SK-N-SH treated with all-trans-retinoic acid at 6 μM for 48 hours (cell line): ENCODE measurements at regions not wholly inside any gene's neighbourhood (a gene's known extent, or its start where the extent isn't known, plus 50 kb on each side); places are given as distances from the start of the nearest gene placed in this dataset.
"Not testable (repeated sequence)": the region's sequence is repeated elsewhere in the genome, so short reads cannot be mapped to it uniquely, and the experiment has no call there.

Experiments used
- ATAC-seq: fragments of 200-7000 bp; cut with Tn5 transposase; 3 replicates; pipeline ENCODE4 v1.9.1; 2020; ENCODE audit warnings: mild to moderate bottlenecking, moderate library complexity
- ARNTL ChIP-seq: fragments of 450-650 bp; formaldehyde crosslinking; IDR thresholded peaks from 2 replicates; pipeline ENCODE4 v1.5.0; 2020; ENCODE audit warnings: low read depth, mild to moderate bottlenecking, moderate library complexity, borderline replicate concordance
- CSDC2 ChIP-seq: fragments of 250-450 bp; sonication (Bioruptor Pico); IDR thresholded peaks from 2 replicates; pipeline ENCODE4 v1.5.0; 2020; ENCODE audit warnings: mild to moderate bottlenecking, moderate library complexity
- ESRRG ChIP-seq: fragments of 250-450 bp; sonication (Bioruptor Pico); IDR thresholded peaks from 2 replicates; pipeline ENCODE4 v1.6.1; 2021; ENCODE audit warnings: mild to moderate bottlenecking
- OSR1 ChIP-seq: fragments of 250-450 bp; sonication (Bioruptor Pico); IDR thresholded peaks from 2 replicates; pipeline ENCODE4 v1.8.0; 2022; ENCODE audit warnings: moderate library complexity, mild to moderate bottlenecking, inconsistent platforms
- PPARA ChIP-seq: fragments of 250-450 bp; sonication (Bioruptor Pico); IDR thresholded peaks from 2 replicates; pipeline ENCODE4 v1.5.0; 2020; ENCODE audit warnings: mild to moderate bottlenecking, borderline replicate concordance
- RARB ChIP-seq: fragments of 250-450 bp; sonication (Bioruptor Pico); IDR thresholded peaks from 2 replicates; pipeline ENCODE4 v1.8.0; 2021; ENCODE audit warnings: mild to moderate bottlenecking, moderate library complexity
- SNAI2 ChIP-seq: fragments of 250-450 bp; sonication (Bioruptor Pico); IDR thresholded peaks from 2 replicates; pipeline ENCODE4 v1.5.0; 2020; ENCODE audit warnings: mild to moderate bottlenecking, moderate library complexity
- TOX ChIP-seq: fragments of 250-450 bp; sonication (Bioruptor Pico); IDR thresholded peaks from 2 replicates; pipeline ENCODE4 v1.8.0; 2021; ENCODE audit warnings: mild to moderate bottlenecking, moderate library complexity, borderline replicate concordance
- ZC3H10 ChIP-seq: fragments of 250-450 bp; sonication (Bioruptor Pico); IDR thresholded peaks from 2 replicates; pipeline ENCODE4 v1.5.1; 2021; ENCODE audit warnings: mild to moderate bottlenecking, moderate library complexity
- ZFP3 ChIP-seq: fragments of 250-450 bp; sonication (Bioruptor Pico); IDR thresholded peaks from 2 replicates; pipeline ENCODE4 v1.5.0; 2020; ENCODE audit warnings: mild to moderate bottlenecking, moderate library complexity
- ZFP30 ChIP-seq: fragments of 450-650 bp; formaldehyde crosslinking; IDR thresholded peaks from 2 replicates; pipeline ENCODE4 v1.5.0; 2022; ENCODE audit warnings: mild to moderate bottlenecking, moderate library complexity
- ZNF565 ChIP-seq: fragments of 450-650 bp; formaldehyde crosslinking; conservative IDR thresholded peaks from 2 replicates; pipeline ENCODE4 v1.5.0; 2020; ENCODE audit warnings: low read depth, mild to moderate bottlenecking, moderate library complexity
- ZNF70 ChIP-seq: fragments of 450-650 bp; formaldehyde crosslinking; IDR thresholded peaks from 2 replicates; pipeline ENCODE4 v1.5.0; 2020; ENCODE audit warnings: mild to moderate bottlenecking, moderate library complexity
- ZNF8 ChIP-seq: fragments of 450-650 bp; formaldehyde crosslinking; IDR thresholded peaks from 2 replicates; pipeline ENCODE4 v1.5.0; 2020; ENCODE audit warnings: mild to moderate bottlenecking, moderate library complexity
- TF ChIP-seq, protein P1 (sequence below): fragments of 250-450 bp; sonication (Bioruptor Pico); IDR thresholded peaks from 2 replicates; pipeline ENCODE4 v1.5.0; 2020; ENCODE audit warnings: mild to moderate bottlenecking, moderate library complexity
- TF ChIP-seq, protein P2 (sequence below): fragments of 250-450 bp; sonication (Bioruptor Pico); IDR thresholded peaks from 2 replicates; pipeline ENCODE4 v1.5.1; 2020; ENCODE audit warnings: low read depth, mild to moderate bottlenecking, moderate library complexity
- TF ChIP-seq, protein P3 (sequence below): fragments of 250-450 bp; sonication (Bioruptor Pico); IDR thresholded peaks from 2 replicates; pipeline ENCODE4 v1.5.1; 2021; ENCODE audit warnings: mild to moderate bottlenecking, moderate library complexity
- TF ChIP-seq, protein P4 (sequence below): fragments of 250-450 bp; sonication (Bioruptor Pico); IDR thresholded peaks from 2 replicates; pipeline ENCODE4 v1.8.0; 2020; ENCODE audit warnings: mild to moderate bottlenecking, moderate library complexity, borderline replicate concordance

DNA sequence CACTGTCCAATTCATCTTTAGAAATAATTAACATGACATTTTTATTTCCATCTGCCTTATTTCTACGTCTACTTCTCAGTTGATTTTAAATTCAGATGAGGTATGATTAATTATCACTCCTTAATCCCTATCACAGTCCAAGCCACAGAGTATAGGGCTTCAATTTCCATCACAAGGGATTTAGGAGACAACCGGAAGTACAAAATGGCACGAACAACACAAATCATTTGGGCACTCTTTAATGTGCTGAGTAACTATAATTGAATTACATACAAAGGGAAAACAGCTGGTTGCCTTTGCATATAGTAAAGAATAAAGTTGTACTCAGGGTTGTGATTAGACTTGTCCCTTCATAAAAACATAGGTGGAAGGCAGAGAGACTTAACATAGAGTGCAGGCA is 290.4 kb upstream of the MAGEB16 start (continued):
- TF ChIP-seq, protein P1, sequence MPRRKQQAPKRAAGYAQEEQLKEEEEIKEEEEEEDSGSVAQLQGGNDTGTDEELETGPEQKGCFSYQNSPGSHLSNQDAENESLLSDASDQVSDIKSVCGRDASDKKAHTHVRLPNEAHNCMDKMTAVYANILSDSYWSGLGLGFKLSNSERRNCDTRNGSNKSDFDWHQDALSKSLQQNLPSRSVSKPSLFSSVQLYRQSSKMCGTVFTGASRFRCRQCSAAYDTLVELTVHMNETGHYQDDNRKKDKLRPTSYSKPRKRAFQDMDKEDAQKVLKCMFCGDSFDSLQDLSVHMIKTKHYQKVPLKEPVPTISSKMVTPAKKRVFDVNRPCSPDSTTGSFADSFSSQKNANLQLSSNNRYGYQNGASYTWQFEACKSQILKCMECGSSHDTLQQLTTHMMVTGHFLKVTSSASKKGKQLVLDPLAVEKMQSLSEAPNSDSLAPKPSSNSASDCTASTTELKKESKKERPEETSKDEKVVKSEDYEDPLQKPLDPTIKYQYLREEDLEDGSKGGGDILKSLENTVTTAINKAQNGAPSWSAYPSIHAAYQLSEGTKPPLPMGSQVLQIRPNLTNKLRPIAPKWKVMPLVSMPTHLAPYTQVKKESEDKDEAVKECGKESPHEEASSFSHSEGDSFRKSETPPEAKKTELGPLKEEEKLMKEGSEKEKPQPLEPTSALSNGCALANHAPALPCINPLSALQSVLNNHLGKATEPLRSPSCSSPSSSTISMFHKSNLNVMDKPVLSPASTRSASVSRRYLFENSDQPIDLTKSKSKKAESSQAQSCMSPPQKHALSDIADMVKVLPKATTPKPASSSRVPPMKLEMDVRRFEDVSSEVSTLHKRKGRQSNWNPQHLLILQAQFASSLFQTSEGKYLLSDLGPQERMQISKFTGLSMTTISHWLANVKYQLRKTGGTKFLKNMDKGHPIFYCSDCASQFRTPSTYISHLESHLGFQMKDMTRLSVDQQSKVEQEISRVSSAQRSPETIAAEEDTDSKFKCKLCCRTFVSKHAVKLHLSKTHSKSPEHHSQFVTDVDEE (CRISPR knock-in tag) = no peak
- TF ChIP-seq TOX (CRISPR knock-in tag) = no peak
- no peak for TF ChIP-seq ZC3H10 (CRISPR knock-in tag)
- no peak for TF ChIP-seq ZNF565 (CRISPR knock-in tag)
- no peak for TF ChIP-seq ARNTL
- no peak for TF ChIP-seq ESRRG (CRISPR knock-in tag)

DNA sequence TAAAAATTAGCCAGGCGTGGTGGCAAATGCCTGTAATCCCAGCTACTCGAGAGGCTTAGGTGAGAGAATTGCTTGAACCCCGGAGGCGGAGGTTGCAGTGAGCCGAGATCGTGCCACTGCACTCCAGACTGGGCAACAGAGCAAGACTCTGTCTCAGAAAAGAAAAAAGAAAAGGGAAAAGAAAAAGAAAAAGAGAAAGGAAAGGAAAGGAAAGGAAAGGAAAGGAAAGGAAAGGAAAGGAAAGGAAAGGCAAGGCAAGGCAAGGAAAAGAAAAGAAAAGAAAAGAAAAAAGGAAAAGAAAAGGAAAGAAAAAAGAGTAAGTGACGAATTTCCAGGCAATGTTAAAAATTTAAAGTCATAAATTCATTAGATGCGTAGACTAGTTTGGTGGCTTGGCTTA is 250.1 kb upstream of the MAGEB16 start:
- ATAC-seq = not testable (repeated sequence)

DNA sequence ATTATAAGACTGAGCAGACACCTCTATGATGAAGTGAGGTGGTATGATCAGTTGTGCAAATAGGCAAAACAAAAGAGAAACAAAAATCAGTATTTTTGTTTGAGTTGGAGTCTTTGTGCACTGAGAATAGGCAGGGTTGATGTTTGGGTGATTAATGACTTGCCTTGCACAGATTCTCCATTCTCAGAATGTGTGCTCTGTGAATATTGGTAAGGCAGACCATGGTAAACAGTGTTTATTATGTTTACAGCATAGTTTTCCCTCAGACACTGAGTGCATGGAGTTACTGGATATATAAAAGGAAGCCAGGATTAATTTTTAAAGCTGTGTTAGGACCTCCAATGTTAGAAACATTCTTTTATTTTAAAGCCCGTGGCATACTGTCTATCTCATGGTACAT is 240.2 kb upstream of the MAGEB16 start:
- TF ChIP-seq ZNF8 (CRISPR knock-in tag) (no peak), ZFP30 (CRISPR knock-in tag) (no peak), ZC3H10 (CRISPR knock-in tag) (no peak), PPARA (CRISPR knock-in tag) (no peak), ESRRG (CRISPR knock-in tag) (no peak), ZNF565 (CRISPR knock-in tag) (no peak), CSDC2 (CRISPR knock-in tag) (no peak), ZNF70 (CRISPR knock-in tag) (no peak), ZFP3 (CRISPR knock-in tag) (no peak), TOX (CRISPR knock-in tag) (no peak), SNAI2 (CRISPR knock-in tag) (no peak), OSR1 (CRISPR knock-in tag) (no peak)
- TF ChIP-seq, protein P2, sequence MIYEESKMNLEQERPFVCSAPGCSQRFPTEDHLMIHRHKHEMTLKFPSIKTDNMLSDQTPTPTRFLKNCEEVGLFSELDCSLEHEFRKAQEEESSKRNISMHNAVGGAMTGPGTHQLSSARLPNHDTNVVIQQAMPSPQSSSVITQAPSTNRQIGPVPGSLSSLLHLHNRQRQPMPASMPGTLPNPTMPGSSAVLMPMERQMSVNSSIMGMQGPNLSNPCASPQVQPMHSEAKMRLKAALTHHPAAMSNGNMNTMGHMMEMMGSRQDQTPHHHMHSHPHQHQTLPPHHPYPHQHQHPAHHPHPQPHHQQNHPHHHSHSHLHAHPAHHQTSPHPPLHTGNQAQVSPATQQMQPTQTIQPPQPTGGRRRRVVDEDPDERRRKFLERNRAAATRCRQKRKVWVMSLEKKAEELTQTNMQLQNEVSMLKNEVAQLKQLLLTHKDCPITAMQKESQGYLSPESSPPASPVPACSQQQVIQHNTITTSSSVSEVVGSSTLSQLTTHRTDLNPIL (CRISPR knock-in tag) = no peak
- TF ChIP-seq, protein P3, sequence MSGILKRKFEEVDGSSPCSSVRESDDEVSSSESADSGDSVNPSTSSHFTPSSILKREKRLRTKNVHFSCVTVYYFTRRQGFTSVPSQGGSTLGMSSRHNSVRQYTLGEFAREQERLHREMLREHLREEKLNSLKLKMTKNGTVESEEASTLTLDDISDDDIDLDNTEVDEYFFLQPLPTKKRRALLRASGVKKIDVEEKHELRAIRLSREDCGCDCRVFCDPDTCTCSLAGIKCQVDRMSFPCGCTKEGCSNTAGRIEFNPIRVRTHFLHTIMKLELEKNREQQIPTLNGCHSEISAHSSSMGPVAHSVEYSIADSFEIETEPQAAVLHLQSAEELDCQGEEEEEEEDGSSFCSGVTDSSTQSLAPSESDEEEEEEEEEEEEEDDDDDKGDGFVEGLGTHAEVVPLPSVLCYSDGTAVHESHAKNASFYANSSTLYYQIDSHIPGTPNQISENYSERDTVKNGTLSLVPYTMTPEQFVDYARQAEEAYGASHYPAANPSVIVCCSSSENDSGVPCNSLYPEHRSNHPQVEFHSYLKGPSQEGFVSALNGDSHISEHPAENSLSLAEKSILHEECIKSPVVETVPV (CRISPR knock-in tag) = no peak
- no peak for ATAC-seq

DNA sequence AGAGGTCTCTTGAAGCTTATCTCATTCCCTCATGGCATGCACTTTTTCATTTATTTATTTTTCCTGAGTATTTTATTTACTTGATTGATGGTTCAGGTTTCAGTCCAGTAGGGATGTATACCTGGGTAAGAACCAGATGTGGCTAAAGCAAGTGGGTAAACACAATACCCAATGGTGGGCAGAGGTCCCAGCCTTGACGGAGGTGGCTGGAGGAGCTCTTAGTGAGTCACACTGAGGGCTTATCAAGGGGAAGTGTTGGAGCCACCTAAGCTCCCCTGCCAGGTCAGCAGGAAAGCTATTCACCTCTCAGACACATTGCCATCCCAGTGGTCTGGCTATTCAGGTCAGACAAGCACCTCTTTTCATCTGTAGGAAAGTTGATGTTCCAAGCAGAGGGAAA is 236.2 kb upstream of the MAGEB16 start:
- TF ChIP-seq, protein P3 (CRISPR knock-in tag) = no peak
- TF ChIP-seq TOX (CRISPR knock-in tag) (no peak), SNAI2 (CRISPR knock-in tag) (no peak), ZNF8 (CRISPR knock-in tag) (no peak), RARB (CRISPR knock-in tag) (no peak), ZFP30 (CRISPR knock-in tag) (no peak), OSR1 (CRISPR knock-in tag) (no peak), PPARA (CRISPR knock-in tag) (no peak)
- TF ChIP-seq, protein P4, sequence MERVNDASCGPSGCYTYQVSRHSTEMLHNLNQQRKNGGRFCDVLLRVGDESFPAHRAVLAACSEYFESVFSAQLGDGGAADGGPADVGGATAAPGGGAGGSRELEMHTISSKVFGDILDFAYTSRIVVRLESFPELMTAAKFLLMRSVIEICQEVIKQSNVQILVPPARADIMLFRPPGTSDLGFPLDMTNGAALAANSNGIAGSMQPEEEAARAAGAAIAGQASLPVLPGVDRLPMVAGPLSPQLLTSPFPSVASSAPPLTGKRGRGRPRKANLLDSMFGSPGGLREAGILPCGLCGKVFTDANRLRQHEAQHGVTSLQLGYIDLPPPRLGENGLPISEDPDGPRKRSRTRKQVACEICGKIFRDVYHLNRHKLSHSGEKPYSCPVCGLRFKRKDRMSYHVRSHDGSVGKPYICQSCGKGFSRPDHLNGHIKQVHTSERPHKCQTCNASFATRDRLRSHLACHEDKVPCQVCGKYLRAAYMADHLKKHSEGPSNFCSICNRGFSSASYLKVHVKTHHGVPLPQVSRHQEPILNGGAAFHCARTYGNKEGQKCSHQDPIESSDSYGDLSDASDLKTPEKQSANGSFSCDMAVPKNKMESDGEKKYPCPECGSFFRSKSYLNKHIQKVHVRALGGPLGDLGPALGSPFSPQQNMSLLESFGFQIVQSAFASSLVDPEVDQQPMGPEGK = no peak
- TF ChIP-seq, protein P1 (CRISPR knock-in tag) = no peak
- TF ChIP-seq, protein P2 (CRISPR knock-in tag) = no peak
- no peak for ATAC-seq
